ENCODE measurements at regions not wholly inside any gene's neighbourhood (a gene's known extent, or its start where the extent isn't known, plus 50 kb on each side); places are given as distances from the start of the nearest gene placed in this dataset.

DNA sequence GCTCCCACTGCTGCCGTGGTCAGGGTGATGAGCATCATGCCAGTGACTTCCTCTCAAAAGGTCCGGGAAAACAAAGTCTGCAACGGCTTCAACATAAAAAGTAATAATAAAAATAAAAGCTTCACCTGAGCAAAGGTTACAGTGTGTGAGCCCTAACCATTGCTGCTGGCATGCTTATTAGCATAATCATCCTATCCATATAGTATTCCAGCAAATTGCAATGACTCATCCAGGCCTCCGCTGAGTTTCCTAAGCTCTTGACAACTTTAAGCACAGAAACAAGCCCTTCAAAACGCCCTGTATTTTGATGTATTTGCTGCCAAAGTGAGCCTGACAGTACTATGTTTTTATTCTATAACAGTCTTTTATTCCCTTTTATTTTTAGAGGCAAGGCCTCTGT lies 100.5 kb downstream of the AASDH start:
- DNase-seq (ENCODE audit: low read depth) = no peak
- H3K36me3 ChIP-seq (ENCODE audit: control insufficient read depth, insufficient read depth, low read length, severe bottlenecking) = no peaks in the 10 kb centered on the region
- H3K4me1 ChIP-seq (ENCODE audit: control insufficient read depth, insufficient read depth, low read length) = no peaks in the 10 kb centered on the region
- H3K27me3 ChIP-seq (replicated peaks; ENCODE audit: control insufficient read depth, insufficient read depth, low read length) = peaks cover 8% of the 10 kb centered on the region
- peaks cover under 1% of the 10 kb centered on the region for H3K9me3 ChIP-seq (ENCODE audit: control insufficient read depth, low read length)
- no peak overlapping the region for H3K9ac ChIP-seq (ENCODE audit: low read length)
- H3K4me3 ChIP-seq (ENCODE audit: low read length) = no peak overlapping the region

DNA sequence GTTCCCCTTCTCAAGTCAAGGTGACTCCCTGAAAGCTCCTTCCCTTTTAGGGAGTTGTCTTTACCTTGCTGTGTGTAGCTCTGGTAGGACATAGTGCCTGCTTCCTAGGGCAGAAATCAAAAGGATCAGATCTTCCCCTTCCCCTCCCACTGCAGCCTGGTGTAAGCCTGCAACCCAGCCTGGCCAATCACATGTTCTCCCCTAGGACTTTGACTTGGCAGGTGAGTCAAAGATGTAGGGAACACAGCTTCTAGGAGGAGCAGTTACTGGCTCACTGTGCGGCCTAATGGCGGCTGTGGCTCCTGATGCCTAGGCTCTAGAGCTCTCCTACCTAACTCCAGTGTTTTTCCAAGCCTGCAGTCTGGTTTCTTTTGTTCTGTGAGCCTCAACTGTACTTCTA lies 103.9 kb downstream of the AASDH start:
- no peak for DNase-seq (ENCODE audit: low read depth)
- no peaks in the 10 kb centered on the region for H3K4me1 ChIP-seq (ENCODE audit: control insufficient read depth, insufficient read depth, low read length)
- no peak overlapping the region for H3K4me3 ChIP-seq (ENCODE audit: low read length)
- no peaks in the 10 kb centered on the region for H3K36me3 ChIP-seq (ENCODE audit: control insufficient read depth, insufficient read depth, low read length, severe bottlenecking)
- no peak overlapping the region for H3K9ac ChIP-seq (ENCODE audit: low read length)
- no peaks in the 10 kb centered on the region for H3K9me3 ChIP-seq (ENCODE audit: control insufficient read depth, low read length)
- H3K27me3 ChIP-seq (replicated peaks; ENCODE audit: control insufficient read depth, insufficient read depth, low read length) = peaks cover 8% of the 10 kb centered on the region

DNA sequence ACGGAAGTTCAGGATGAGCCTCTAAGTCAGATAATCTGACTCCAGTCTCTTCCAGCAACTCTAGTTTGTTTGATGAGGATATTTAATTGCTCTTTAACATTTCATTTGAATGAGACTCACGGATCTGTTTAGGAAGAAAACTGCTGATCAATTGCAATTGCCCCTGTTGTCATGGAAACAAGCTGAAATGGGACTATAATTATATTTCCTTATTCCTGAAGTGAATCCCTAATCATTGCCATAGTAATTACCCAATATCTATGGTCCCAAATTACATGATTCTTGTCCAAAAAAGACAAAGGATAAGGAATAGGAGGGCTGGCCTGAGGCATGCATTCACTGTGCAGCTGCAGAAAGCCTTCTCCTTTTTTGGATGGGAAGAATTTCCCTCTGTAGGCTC lies 105.3 kb downstream of the AASDH start:
- no peak for DNase-seq (ENCODE audit: low read depth)
- peaks cover 5% of the 10 kb centered on the region for H3K9me3 ChIP-seq (ENCODE audit: control insufficient read depth, low read length)
- no peak overlapping the region for H3K9ac ChIP-seq (ENCODE audit: low read length)
- H3K4me1 ChIP-seq (ENCODE audit: control insufficient read depth, insufficient read depth, low read length) = no peaks in the 10 kb centered on the region
- H3K27me3 ChIP-seq (replicated peaks; ENCODE audit: control insufficient read depth, insufficient read depth, low read length) = peaks cover 5% of the 10 kb centered on the region
- H3K4me3 ChIP-seq (ENCODE audit: low read length) = no peak overlapping the region
- H3K36me3 ChIP-seq (ENCODE audit: control insufficient read depth, insufficient read depth, low read length, severe bottlenecking) = no peaks in the 10 kb centered on the region

DNA sequence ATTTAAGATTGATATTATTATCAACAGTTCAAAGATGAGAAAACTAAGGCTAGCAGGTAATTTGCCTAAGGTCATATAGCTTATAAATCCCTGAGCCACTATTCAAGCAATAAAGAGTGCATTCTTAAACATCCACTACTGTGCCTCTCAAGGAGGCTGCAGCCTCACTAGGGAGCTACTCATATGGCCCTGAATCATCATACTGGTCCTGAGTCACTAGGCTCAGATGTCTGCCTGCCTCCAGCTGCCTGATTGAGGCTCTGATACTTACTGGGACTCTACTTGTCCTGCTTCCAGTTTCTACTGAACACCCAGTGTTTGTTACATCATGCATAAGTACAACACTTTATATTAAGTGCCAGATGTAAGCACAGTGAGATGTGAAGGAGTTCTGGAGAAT lies 110.7 kb downstream of the AASDH start:
- Histone ChIP-seq H3K4me3 (ENCODE audit: low read length) (no peak overlapping the region), H3K4me1 (ENCODE audit: control insufficient read depth, insufficient read depth, low read length) (no peaks in the 10 kb centered on the region), H3K27me3 (replicated peaks; ENCODE audit: control insufficient read depth, insufficient read depth, low read length) (peaks cover 15% of the 10 kb centered on the region), H3K36me3 (ENCODE audit: control insufficient read depth, insufficient read depth, low read length, severe bottlenecking) (no peaks in the 10 kb centered on the region), H3K9ac (ENCODE audit: low read length) (no peak overlapping the region), H3K9me3 (ENCODE audit: control insufficient read depth, low read length) (peaks cover 7% of the 10 kb centered on the region)
- no peak for DNase-seq (ENCODE audit: low read depth)

DNA sequence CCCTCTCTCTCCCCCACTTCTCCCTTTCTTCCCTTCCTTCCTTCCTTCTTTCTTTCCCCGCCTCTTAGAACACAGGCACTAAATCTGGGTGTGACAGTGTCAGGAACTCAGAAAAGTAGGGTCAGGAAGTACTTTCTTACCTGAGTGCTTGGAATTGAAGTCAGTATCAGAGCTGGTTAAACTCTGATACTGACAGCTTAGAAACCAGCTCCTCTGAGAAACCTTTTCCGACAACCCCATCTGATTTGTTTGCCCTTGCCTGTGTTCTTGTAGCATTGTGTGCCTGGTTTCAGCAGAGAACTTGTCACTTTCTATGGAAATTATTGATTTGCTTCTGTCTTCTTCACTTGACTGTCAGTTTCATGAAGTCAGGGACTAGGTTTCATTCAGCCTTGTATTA lies 113.9 kb downstream of the AASDH start:
- Histone ChIP-seq H3K9ac (ENCODE audit: low read length) (no peak overlapping the region), H3K36me3 (ENCODE audit: control insufficient read depth, insufficient read depth, low read length, severe bottlenecking) (no peaks in the 10 kb centered on the region), H3K9me3 (ENCODE audit: control insufficient read depth, low read length) (peaks cover 7% of the 10 kb centered on the region), H3K4me3 (ENCODE audit: low read length) (no peak overlapping the region), H3K27me3 (replicated peaks; ENCODE audit: control insufficient read depth, insufficient read depth, low read length) (peaks cover 15% of the 10 kb centered on the region), H3K4me1 (ENCODE audit: control insufficient read depth, insufficient read depth, low read length) (no peaks in the 10 kb centered on the region)
- no peak for DNase-seq (ENCODE audit: low read depth)

DNA sequence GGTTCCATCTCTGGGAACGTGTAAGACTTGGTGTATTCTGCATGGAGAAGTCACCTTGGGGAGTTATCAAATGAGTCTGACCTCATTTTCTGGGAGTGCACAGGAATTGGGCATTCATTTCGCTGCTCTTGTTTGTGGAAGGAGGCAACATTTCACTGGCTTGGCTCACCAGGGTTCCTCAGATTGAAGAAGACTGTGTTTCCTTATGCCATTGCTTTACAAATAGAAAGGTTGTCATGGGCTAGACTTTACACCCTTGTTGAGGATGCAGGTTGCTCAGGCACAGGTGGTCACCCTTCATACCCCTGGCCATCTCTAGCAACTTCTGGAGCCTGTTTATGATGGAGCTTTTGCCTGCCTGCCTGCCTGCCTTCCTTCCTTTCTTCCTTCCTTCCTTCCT lies 114.4 kb downstream of the AASDH start:
- Histone ChIP-seq H3K36me3 (ENCODE audit: control insufficient read depth, insufficient read depth, low read length, severe bottlenecking) (no peaks in the 10 kb centered on the region), H3K9ac (ENCODE audit: low read length) (no peak overlapping the region), H3K4me3 (ENCODE audit: low read length) (no peak overlapping the region)

DNA sequence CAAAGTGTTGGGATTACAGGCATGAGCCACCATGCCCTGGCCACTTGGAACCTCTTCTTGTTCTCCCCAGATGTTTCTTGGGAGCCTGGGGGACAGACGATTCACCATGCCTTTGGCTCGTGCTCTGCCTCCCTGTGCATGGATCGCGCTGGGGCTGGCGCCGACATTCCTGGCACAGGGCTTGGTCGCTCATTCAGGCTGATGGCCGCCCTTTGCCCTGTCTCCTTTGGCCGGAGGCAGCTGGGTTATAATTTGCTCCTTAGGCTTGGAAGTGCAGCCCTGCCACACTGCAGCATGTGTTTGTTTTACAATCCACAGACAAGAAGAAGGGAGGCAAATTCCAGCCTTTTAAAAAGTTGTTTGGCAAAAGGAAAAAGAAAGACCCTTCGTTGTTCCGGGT lies 115.3 kb downstream of the AASDH start:
- Histone ChIP-seq H3K4me3 (ENCODE audit: low read length) (no peak overlapping the region), H3K4me1 (ENCODE audit: control insufficient read depth, insufficient read depth, low read length) (no peaks in the 10 kb centered on the region), H3K27me3 (replicated peaks; ENCODE audit: control insufficient read depth, insufficient read depth, low read length) (peaks cover 15% of the 10 kb centered on the region), H3K9ac (ENCODE audit: low read length) (no peak overlapping the region), H3K36me3 (ENCODE audit: control insufficient read depth, insufficient read depth, low read length, severe bottlenecking) (no peaks in the 10 kb centered on the region), H3K9me3 (ENCODE audit: control insufficient read depth, low read length) (peaks cover 3% of the 10 kb centered on the region)
- DNase-seq (ENCODE audit: low read depth) = no peak

More for the DNA sequence above, 114.4 kb downstream of the AASDH start:
- DNase-seq (ENCODE audit: low read depth) = no peak
- H3K27me3 ChIP-seq (replicated peaks; ENCODE audit: control insufficient read depth, insufficient read depth, low read length) = peaks cover 15% of the 10 kb centered on the region
- no peaks in the 10 kb centered on the region for H3K4me1 ChIP-seq (ENCODE audit: control insufficient read depth, insufficient read depth, low read length)
- H3K9me3 ChIP-seq (ENCODE audit: control insufficient read depth, low read length) = peaks cover 7% of the 10 kb centered on the region

DNA sequence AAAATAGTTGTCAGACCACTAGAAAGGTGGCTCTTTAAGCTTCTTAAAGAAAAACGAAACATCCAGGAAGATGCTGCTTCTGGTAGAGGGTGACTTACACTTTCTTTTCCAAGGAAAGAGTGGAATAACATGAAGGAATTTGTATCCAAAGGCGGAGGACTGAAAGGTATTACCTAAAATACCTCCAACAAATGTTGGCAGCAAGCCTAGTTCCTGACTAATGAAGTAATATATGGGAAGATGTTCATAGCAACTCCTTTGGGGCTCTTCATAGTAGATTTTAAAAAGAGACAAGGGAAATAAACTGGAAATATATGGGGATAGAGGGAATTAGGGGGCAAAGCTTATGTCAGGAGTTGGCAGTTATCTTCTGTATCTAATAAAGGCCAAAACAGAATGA lies 116.2 kb downstream of the AASDH start:
- no peaks in the 10 kb centered on the region for H3K36me3 ChIP-seq (ENCODE audit: control insufficient read depth, insufficient read depth, low read length, severe bottlenecking)
- no peak overlapping the region for H3K4me3 ChIP-seq (ENCODE audit: low read length)
- no peak for DNase-seq (ENCODE audit: low read depth)
- no peak overlapping the region for H3K9ac ChIP-seq (ENCODE audit: low read length)
- peaks cover 15% of the 10 kb centered on the region for H3K27me3 ChIP-seq (replicated peaks; ENCODE audit: control insufficient read depth, insufficient read depth, low read length)
- H3K9me3 ChIP-seq (ENCODE audit: control insufficient read depth, low read length) = no peaks in the 10 kb centered on the region
- no peaks in the 10 kb centered on the region for H3K4me1 ChIP-seq (ENCODE audit: control insufficient read depth, insufficient read depth, low read length)

DNA sequence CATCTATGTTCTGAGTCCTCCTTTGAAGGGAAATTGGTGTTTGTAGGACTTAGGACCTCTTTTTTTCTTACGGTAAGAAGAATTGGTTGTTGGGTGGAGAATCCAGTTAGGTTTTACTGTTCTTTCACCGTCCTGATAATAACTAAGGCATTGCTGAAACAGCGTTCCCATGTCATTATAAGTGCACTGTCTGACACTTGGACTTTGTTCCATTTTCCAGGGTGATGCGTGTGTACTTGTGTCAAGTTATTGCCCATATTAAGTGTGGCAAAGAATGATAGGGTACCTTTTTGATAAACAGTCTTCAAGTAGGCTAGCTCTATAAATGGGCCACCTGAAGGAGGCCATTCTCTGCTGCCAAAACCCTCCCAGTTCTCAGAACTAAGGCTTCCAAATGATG lies 119.7 kb downstream of the AASDH start:
- Histone ChIP-seq H3K9me3 (ENCODE audit: control insufficient read depth, low read length) (peaks cover 14% of the 10 kb centered on the region), H3K27me3 (replicated peaks; ENCODE audit: control insufficient read depth, insufficient read depth, low read length) (no peaks in the 10 kb centered on the region), H3K4me3 (ENCODE audit: low read length) (no peak overlapping the region), H3K4me1 (ENCODE audit: control insufficient read depth, insufficient read depth, low read length) (no peaks in the 10 kb centered on the region), H3K9ac (ENCODE audit: low read length) (no peak overlapping the region), H3K36me3 (ENCODE audit: control insufficient read depth, insufficient read depth, low read length, severe bottlenecking) (no peaks in the 10 kb centered on the region)
- no peak for DNase-seq (ENCODE audit: low read depth)

DNA sequence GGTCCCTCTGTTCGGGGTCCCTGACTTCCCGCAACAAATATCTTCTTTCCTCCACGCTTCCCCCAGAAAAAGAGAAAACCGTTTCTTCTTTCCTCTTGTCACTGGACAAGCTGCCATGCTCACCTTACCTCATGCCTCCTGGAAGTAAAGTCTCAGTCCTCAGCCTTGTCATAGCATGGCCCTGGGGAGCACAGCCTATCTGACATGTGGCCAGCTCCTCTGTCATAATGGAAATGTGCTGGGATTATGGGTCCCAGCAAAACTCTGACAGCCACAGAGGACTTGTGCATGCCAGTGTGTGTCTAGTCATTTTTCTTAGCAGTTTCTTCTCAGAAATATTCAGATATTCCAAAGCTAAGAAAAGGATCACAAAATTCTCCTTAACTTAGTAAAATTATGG lies 122.4 kb downstream of the AASDH start:
- Histone ChIP-seq H3K4me3 (ENCODE audit: low read length) (no peak overlapping the region), H3K27me3 (replicated peaks; ENCODE audit: control insufficient read depth, insufficient read depth, low read length) (no peaks in the 10 kb centered on the region), H3K9me3 (ENCODE audit: control insufficient read depth, low read length) (peaks cover 14% of the 10 kb centered on the region), H3K4me1 (ENCODE audit: control insufficient read depth, insufficient read depth, low read length) (no peaks in the 10 kb centered on the region), H3K36me3 (ENCODE audit: control insufficient read depth, insufficient read depth, low read length, severe bottlenecking) (no peaks in the 10 kb centered on the region), H3K9ac (ENCODE audit: low read length) (no peak overlapping the region)
- DNase-seq (ENCODE audit: low read depth) = no peak

DNA sequence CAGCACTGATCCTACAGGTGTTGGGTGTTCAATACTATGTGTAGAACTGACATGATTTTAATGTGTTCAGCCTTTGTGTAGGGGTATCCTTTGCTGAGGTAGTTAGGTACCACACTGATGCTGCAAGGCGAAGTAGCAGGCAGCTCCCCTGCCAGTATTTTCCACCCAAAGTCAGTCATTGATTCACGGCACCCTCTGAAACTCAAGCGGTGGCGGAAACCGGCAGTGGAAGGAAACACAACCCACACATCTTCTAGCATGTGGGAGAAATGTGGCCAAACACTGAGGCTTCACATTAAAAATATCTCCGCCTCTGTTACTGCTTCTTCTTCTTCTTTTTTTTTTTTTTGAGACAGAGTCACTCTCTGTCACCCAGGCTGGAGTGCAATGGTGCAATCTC lies 126.3 kb downstream of the AASDH start:
- H3K36me3 ChIP-seq (ENCODE audit: control insufficient read depth, insufficient read depth, low read length, severe bottlenecking) = no peaks in the 10 kb centered on the region
- no peaks in the 10 kb centered on the region for H3K27me3 ChIP-seq (replicated peaks; ENCODE audit: control insufficient read depth, insufficient read depth, low read length)
- no peak for DNase-seq (ENCODE audit: low read depth)
- peaks cover 14% of the 10 kb centered on the region for H3K9me3 ChIP-seq (ENCODE audit: control insufficient read depth, low read length)
- no peak overlapping the region for H3K9ac ChIP-seq (ENCODE audit: low read length)
- H3K4me1 ChIP-seq (ENCODE audit: control insufficient read depth, insufficient read depth, low read length) = no peaks in the 10 kb centered on the region
- no peak overlapping the region for H3K4me3 ChIP-seq (ENCODE audit: low read length)

DNA sequence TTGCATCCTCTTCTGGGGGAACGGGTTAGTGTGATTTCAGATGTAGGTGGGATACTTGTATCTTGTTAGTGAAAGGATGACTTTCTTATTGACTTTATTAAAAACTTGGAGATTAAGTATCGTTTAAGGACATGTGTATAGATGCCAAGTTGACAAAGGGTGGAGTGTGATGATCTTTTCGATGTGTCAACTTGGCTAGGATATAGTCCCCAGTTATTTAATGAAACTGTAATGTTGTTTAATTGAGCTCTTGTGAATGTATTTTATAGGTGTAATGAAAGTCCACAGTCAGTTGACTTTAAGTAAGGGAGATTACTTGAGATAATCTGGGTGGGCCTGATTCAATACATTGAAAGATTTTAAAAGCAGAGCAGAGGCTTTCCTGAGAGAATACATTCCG lies 127.0 kb downstream of the AASDH start:
- peaks cover 14% of the 10 kb centered on the region for H3K9me3 ChIP-seq (ENCODE audit: control insufficient read depth, low read length)
- H3K9ac ChIP-seq (ENCODE audit: low read length) = no peak overlapping the region
- DNase-seq (ENCODE audit: low read depth) = no peak
- no peaks in the 10 kb centered on the region for H3K27me3 ChIP-seq (replicated peaks; ENCODE audit: control insufficient read depth, insufficient read depth, low read length)
- no peak overlapping the region for H3K4me3 ChIP-seq (ENCODE audit: low read length)
- H3K36me3 ChIP-seq (ENCODE audit: control insufficient read depth, insufficient read depth, low read length, severe bottlenecking) = no peaks in the 10 kb centered on the region
- H3K4me1 ChIP-seq (ENCODE audit: control insufficient read depth, insufficient read depth, low read length) = no peaks in the 10 kb centered on the region
